Stomach (tissue), 4 donors: ENCODE measurements at regions not wholly inside any gene's neighbourhood (a gene's known extent, or its start where the extent isn't known, plus 50 kb on each side); places are given as distances from the start of the nearest gene placed in this dataset.

Experiments
- EP300 ChIP-seq: sonication (generic); formaldehyde crosslinking; IDR thresholded peaks from one replicate; pipeline ENCODE4 v1.6.1; 2017; ENCODE audit warnings: antibody characterized with exemption
- POLR2A ChIP-seq, 4 donors: fragments of 450-650 bp; IDR thresholded peaks; one replicate each; pipeline ENCODE4 v1.6.1; 2016; ENCODE audit warnings: antibody characterized with exemption in 4 of 4, control low read depth in 2 of 4, mild to moderate bottlenecking in 1 of 4, moderate library complexity in 1 of 4
- POLR2AphosphoS5 ChIP-seq, 3 donors: sonication (generic); formaldehyde crosslinking; IDR thresholded peaks; one replicate each; pipeline ENCODE4 v1.6.1; 2016; ENCODE audit warnings: antibody characterized with exemption in 3 of 3
- TF ChIP-seq, protein P1 (sequence below), 7 experiments: fragments of 450-650 bp in 4 of 7; fragments of 200-600 bp in 3 of 7; sonication (generic) in 3 of 7; IDR thresholded peaks; one replicate each; pipeline ENCODE4 v1.5.1; 2016 to 2019; ENCODE audit warnings: antibody characterized with exemption in 7 of 7, control low read depth in 2 of 7, mild to moderate bottlenecking in 1 of 7

DNA sequence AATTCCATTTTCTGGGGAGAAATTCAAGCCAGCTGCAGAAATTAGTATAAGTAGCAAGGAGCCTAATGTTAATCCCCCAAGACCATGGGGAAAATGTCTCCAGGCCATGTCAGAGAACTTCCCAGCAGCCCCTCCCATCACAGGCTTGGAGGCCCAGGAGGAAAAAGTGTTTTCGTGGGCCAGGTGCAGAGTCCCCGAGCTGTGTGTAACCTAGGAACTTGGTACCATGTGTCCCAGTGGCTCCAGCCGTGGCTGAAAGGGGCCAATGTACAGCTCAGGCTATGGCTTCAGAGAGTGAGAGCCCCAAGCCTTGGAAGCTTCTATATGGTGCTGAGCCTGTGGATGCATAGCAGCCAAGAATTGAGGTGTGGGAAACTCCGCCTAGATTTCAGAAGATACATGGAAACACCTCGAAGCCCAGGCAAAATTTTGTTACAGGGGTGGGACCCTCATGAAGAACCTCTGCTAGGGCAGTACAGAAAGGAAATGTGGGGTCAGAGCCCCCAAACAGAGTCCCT, 286.3 kb downstream of the MATN1 start:
- TF ChIP-seq, protein P1, sequence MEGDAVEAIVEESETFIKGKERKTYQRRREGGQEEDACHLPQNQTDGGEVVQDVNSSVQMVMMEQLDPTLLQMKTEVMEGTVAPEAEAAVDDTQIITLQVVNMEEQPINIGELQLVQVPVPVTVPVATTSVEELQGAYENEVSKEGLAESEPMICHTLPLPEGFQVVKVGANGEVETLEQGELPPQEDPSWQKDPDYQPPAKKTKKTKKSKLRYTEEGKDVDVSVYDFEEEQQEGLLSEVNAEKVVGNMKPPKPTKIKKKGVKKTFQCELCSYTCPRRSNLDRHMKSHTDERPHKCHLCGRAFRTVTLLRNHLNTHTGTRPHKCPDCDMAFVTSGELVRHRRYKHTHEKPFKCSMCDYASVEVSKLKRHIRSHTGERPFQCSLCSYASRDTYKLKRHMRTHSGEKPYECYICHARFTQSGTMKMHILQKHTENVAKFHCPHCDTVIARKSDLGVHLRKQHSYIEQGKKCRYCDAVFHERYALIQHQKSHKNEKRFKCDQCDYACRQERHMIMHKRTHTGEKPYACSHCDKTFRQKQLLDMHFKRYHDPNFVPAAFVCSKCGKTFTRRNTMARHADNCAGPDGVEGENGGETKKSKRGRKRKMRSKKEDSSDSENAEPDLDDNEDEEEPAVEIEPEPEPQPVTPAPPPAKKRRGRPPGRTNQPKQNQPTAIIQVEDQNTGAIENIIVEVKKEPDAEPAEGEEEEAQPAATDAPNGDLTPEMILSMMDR (IDR thresholded peaks at IDR 0.05), result no peak
- TF ChIP-seq POLR2A (IDR thresholded peaks at IDR 0.05) (no peak), EP300 (no peak), POLR2AphosphoS5 (IDR thresholded peaks at IDR 0.05) (no peak)
